ENCODE measurements at regions not wholly inside any gene's neighbourhood (a gene's known extent, or its start where the extent isn't known, plus 50 kb on each side); places are given as distances from the start of the nearest gene placed in this dataset.
A peak's percentile ranks its signal among the peaks of the same experiment; 100 is the strongest.

DNA sequence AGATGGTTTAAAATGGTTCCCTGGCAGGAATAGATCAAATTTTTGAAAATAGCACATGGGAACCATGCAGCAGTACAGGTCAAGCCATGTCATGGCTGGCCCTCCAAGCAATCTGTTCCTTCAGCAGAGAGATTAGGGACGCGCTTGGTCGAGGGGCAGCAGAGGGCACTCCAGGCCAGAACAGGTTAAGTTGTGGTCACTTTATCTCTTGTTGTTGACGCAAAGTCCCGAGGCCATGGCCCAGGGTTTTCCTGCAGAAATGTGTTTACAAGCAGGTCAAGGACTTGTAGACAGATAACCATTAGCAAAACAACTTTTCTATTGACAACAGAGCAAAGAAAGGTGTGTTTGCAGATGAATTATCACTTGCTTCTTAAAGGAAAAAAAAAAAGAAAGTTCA, 570.0 kb upstream of the NR2F2 start:
- TF ChIP-seq, protein P1, sequence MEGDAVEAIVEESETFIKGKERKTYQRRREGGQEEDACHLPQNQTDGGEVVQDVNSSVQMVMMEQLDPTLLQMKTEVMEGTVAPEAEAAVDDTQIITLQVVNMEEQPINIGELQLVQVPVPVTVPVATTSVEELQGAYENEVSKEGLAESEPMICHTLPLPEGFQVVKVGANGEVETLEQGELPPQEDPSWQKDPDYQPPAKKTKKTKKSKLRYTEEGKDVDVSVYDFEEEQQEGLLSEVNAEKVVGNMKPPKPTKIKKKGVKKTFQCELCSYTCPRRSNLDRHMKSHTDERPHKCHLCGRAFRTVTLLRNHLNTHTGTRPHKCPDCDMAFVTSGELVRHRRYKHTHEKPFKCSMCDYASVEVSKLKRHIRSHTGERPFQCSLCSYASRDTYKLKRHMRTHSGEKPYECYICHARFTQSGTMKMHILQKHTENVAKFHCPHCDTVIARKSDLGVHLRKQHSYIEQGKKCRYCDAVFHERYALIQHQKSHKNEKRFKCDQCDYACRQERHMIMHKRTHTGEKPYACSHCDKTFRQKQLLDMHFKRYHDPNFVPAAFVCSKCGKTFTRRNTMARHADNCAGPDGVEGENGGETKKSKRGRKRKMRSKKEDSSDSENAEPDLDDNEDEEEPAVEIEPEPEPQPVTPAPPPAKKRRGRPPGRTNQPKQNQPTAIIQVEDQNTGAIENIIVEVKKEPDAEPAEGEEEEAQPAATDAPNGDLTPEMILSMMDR (IDR thresholded peaks at IDR 0.05; ENCODE audit: partially characterized antibody, unreplicated experiment), result no peak
- no peak overlapping the region for H3K27ac Mint-ChIP-seq (ENCODE audit: unreplicated experiment)
- DNase-seq, result peak; percentile 31

DNA sequence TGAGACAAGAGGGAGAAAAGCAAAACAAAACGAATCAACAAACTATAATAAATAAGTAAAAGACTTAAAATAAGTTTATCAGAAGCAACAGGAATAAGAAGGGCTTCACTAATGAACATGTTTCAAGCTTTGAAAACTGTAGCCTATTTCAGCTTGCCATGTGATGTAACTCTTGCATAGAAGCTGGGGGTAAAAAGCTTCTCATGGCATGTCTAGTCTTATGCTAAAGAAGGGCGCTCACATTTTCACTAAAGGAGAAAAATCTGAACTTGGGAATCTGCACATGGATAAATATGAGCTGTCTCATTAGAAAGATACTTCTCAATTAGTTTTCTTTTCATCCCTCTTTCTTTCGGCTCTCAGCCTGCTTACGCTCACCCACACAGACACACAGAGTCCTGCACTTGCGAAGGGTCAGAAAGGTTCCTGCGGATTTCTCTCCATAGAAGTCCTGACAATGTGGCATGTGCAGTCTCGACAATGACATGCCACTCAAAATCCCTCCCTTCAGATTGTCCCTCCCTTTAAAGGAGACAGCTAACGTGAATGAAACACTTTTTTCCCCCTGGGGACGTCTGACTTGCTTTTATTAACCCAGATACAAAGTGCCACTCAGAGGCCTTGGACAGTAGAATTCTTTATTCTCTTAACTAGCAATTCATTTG, 568.9 kb upstream of the NR2F2 start:
- Mint-ChIP-seq H3K4me3 (ENCODE audit: unreplicated experiment) (no peak overlapping the region), H3K9me3 (ENCODE audit: unreplicated experiment) (no peaks in the 10 kb centered on the region), H3K27ac (ENCODE audit: unreplicated experiment) (no peak overlapping the region), H3K4me1 (ENCODE audit: low read depth, unreplicated experiment) (no peaks in the 10 kb centered on the region), H3K27me3 (ENCODE audit: unreplicated experiment) (no peaks in the 10 kb centered on the region), H3K36me3 (ENCODE audit: unreplicated experiment) (no peaks in the 10 kb centered on the region)
- TF ChIP-seq, protein P1 (IDR thresholded peaks at IDR 0.05; ENCODE audit: partially characterized antibody, unreplicated experiment), result no peak
- DNase-seq, result no peak

More for the DNA sequence above, 570.0 kb upstream of the NR2F2 start:
- no peak overlapping the region for H3K4me3 Mint-ChIP-seq (ENCODE audit: unreplicated experiment)
- H3K36me3 Mint-ChIP-seq (ENCODE audit: unreplicated experiment), result no peaks in the 10 kb centered on the region
- H3K9me3 Mint-ChIP-seq (ENCODE audit: unreplicated experiment), result no peaks in the 10 kb centered on the region
- H3K27me3 Mint-ChIP-seq (ENCODE audit: unreplicated experiment), result no peaks in the 10 kb centered on the region
- H3K4me1 Mint-ChIP-seq (ENCODE audit: low read depth, unreplicated experiment), result no peaks in the 10 kb centered on the region

DNA sequence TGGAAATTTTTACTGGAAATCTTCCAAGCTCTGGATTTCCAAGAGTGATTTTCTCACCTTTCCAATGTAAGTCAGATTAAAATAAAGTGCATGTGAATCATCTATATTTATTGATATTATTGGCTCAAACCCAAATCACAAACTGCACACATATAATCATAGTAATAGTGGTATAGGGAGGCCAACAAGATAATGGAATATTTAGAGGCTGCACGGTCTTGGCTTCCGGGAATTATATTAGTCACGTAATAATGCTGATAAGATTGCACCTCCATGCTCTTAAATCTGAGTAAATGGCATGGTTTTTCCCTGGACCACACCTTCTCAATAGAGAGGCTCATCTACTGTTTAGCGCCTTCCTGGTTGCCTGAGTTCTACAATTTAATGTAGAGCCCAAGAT, 567.1 kb upstream of the NR2F2 start:
- Mint-ChIP-seq H3K27ac (ENCODE audit: unreplicated experiment) (no peak overlapping the region), H3K27me3 (ENCODE audit: unreplicated experiment) (no peaks in the 10 kb centered on the region), H3K4me3 (ENCODE audit: unreplicated experiment) (no peak overlapping the region), H3K4me1 (ENCODE audit: low read depth, unreplicated experiment) (no peaks in the 10 kb centered on the region), H3K9me3 (ENCODE audit: unreplicated experiment) (no peaks in the 10 kb centered on the region), H3K36me3 (ENCODE audit: unreplicated experiment) (no peaks in the 10 kb centered on the region)
- no peak for DNase-seq
- TF ChIP-seq, protein P1 (IDR thresholded peaks at IDR 0.05; ENCODE audit: partially characterized antibody, unreplicated experiment), result no peak

DNA sequence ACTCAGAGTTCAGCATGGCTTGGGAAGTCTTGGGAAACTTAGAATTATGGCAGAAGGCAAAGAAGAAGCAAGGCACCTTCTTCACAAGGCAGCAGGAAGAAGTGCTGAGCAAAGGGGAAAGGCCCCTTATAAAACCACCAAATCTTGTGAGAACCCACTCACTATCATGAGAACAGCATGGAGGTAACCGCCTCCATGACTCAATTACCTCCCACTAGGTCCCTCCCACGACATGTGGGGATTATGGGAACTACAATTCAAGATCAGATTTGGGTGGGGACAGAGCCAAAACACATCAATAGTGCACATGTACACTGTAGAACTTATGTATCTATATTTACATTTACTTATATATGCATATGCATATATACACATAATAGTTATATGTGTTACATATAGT, 565.3 kb upstream of the NR2F2 start:
- no peaks in the 10 kb centered on the region for H3K27me3 Mint-ChIP-seq (ENCODE audit: unreplicated experiment)
- TF ChIP-seq, protein P1 (IDR thresholded peaks at IDR 0.05; ENCODE audit: partially characterized antibody, unreplicated experiment), result no peak
- H3K36me3 Mint-ChIP-seq (ENCODE audit: unreplicated experiment), result no peaks in the 10 kb centered on the region
- no peak overlapping the region for H3K27ac Mint-ChIP-seq (ENCODE audit: unreplicated experiment)
- H3K9me3 Mint-ChIP-seq (ENCODE audit: unreplicated experiment), result no peaks in the 10 kb centered on the region
- no peaks in the 10 kb centered on the region for H3K4me1 Mint-ChIP-seq (ENCODE audit: low read depth, unreplicated experiment)
- no peak overlapping the region for H3K4me3 Mint-ChIP-seq (ENCODE audit: unreplicated experiment)
- no peak for DNase-seq

DNA sequence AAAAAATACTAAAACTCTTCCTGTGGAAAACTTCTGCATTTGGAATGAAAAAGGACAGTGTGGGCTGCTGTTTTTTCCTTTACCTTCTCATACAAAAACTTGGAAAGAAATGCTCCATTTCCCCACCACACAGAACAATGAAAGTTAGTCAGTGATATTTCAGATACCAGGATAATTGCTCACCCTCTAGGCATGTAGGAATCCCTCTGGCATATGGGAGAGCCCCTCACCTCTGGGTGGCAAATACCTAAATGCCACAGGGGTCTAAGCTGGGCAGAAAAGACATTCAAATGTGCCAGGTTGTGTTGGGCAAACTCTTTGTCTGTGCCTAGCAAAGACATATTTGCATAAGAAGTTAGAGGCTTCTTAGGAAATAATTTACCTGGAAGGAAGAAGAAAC, 560.3 kb upstream of the NR2F2 start:
- H3K9me3 Mint-ChIP-seq (ENCODE audit: unreplicated experiment), result no peaks in the 10 kb centered on the region
- no peak overlapping the region for H3K27ac Mint-ChIP-seq (ENCODE audit: unreplicated experiment)
- H3K4me3 Mint-ChIP-seq (ENCODE audit: unreplicated experiment), result no peak overlapping the region
- no peaks in the 10 kb centered on the region for H3K4me1 Mint-ChIP-seq (ENCODE audit: low read depth, unreplicated experiment)
- DNase-seq, result no peak
- TF ChIP-seq, protein P1 (IDR thresholded peaks at IDR 0.05; ENCODE audit: partially characterized antibody, unreplicated experiment), result no peak
- no peaks in the 10 kb centered on the region for H3K27me3 Mint-ChIP-seq (ENCODE audit: unreplicated experiment)
- no peaks in the 10 kb centered on the region for H3K36me3 Mint-ChIP-seq (ENCODE audit: unreplicated experiment)

Data from glutamatergic neuron (in vitro differentiated cells).